ENCODE measurements at regions not wholly inside any gene's neighbourhood (a gene's known extent, or its start where the extent isn't known, plus 50 kb on each side); places are given as distances from the start of the nearest gene placed in this dataset.

DNA sequence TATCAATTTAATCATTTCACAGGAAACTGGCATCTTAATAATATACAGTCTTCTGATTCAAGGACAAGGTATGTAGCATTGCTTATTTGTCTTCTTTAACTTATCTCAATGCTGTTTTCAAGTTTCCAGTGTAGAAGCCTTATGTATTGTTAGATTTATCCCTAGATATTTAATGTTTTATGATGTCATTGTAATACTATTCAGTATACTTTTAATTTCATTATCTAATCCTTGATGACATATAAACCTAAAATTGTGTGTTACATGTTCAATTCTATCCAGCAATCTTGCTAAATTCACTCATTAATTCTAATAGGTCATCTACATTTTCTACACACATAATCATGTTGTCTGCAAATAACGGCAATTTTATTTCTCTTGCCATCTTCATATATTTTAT, 126.3 kb upstream of the SEC61G start:
- TF ChIP-seq, protein P1, sequence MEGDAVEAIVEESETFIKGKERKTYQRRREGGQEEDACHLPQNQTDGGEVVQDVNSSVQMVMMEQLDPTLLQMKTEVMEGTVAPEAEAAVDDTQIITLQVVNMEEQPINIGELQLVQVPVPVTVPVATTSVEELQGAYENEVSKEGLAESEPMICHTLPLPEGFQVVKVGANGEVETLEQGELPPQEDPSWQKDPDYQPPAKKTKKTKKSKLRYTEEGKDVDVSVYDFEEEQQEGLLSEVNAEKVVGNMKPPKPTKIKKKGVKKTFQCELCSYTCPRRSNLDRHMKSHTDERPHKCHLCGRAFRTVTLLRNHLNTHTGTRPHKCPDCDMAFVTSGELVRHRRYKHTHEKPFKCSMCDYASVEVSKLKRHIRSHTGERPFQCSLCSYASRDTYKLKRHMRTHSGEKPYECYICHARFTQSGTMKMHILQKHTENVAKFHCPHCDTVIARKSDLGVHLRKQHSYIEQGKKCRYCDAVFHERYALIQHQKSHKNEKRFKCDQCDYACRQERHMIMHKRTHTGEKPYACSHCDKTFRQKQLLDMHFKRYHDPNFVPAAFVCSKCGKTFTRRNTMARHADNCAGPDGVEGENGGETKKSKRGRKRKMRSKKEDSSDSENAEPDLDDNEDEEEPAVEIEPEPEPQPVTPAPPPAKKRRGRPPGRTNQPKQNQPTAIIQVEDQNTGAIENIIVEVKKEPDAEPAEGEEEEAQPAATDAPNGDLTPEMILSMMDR (IDR thresholded peaks at IDR 0.05; ENCODE audit: unreplicated experiment) = no peak
- ChIA-PET CTCF (no interaction called here), POLR2A (interaction anchor here (1.1 kb wide), 1 partner anchor 11 kb away, joined by 3 read pairs; no protein-coding TSS in a partner anchor)
- Mint-ChIP-seq H3K4me1 (ENCODE audit: insufficient read depth, unreplicated experiment) (no peaks in the 10 kb centered on the region), H3K27me3 (ENCODE audit: insufficient read depth, unreplicated experiment) (no peaks in the 10 kb centered on the region), H3K27ac (ENCODE audit: low read depth, unreplicated experiment) (no peak overlapping the region), H3K4me3 (ENCODE audit: unreplicated experiment) (no peak overlapping the region), H3K9me3 (ENCODE audit: unreplicated experiment) (no peaks in the 10 kb centered on the region), H3K36me3 (ENCODE audit: insufficient read depth, unreplicated experiment) (no peaks in the 10 kb centered on the region)
- intact Hi-C loops (cut with micrococcal nuclease) = no loop called here
- no TSS peak for BruUV-seq (replicated peaks)
- DNase-seq (ENCODE audit: unreplicated experiment) = no peak

GRCh38 chr7:54888067-54888733, 129.2 kb upstream of the SEC61G start:
- POLR2A ChIA-PET = no interaction called here
- Mint-ChIP-seq H3K36me3 (ENCODE audit: insufficient read depth, unreplicated experiment) (no peaks in the 10 kb centered on the region), H3K4me3 (ENCODE audit: unreplicated experiment) (no peak overlapping the region), H3K27ac (ENCODE audit: low read depth, unreplicated experiment) (no peak overlapping the region), H3K9me3 (ENCODE audit: unreplicated experiment) (no peaks in the 10 kb centered on the region), H3K4me1 (ENCODE audit: insufficient read depth, unreplicated experiment) (no peaks in the 10 kb centered on the region), H3K27me3 (ENCODE audit: insufficient read depth, unreplicated experiment) (no peaks in the 10 kb centered on the region)
- intact Hi-C loops (cut with micrococcal nuclease) = no loop called here
- TF ChIP-seq, protein P1 (IDR thresholded peaks at IDR 0.05; ENCODE audit: unreplicated experiment) = no peak
- no TSS peak for BruUV-seq (replicated peaks)
- no peak for DNase-seq (ENCODE audit: unreplicated experiment)
- CTCF ChIA-PET = interaction anchor here (0.7 to 2.1 kb wide), 3 partner anchors 10 to 49 kb away, joined by 4 to 8 read pairs (median 4); no protein-coding TSS in a partner anchor

GRCh38 chr7:54888734-54889082, 129.7 kb upstream of the SEC61G start:
- no TSS peak for BruUV-seq (replicated peaks)
- DNase-seq (ENCODE audit: unreplicated experiment) = no peak

DNA sequence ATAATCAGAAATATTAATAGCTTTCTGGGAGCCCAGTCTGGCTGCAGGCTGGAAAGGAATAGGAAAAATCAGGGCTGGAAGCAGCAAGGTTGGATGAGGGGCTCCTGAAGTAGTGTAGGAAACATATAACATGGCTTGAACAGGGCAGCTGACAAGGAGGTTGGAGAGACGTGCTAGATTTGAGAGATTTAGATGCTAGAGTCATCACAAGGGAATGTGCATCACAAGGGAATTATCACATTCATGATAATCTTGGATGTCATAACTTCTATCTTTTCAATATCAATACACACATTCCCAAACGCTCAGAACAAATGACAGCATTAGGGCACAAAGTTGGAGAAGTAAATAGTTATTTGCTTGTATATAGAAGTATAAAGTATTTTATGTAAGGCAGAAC, 120.9 kb upstream of the EGFR start:
- Mint-ChIP-seq H3K27ac (ENCODE audit: low read depth, unreplicated experiment) (no peak overlapping the region), H3K36me3 (ENCODE audit: insufficient read depth, unreplicated experiment) (no peaks in the 10 kb centered on the region), H3K27me3 (ENCODE audit: insufficient read depth, unreplicated experiment) (no peaks in the 10 kb centered on the region), H3K4me1 (ENCODE audit: insufficient read depth, unreplicated experiment) (peaks cover 5% of the 10 kb centered on the region), H3K4me3 (ENCODE audit: unreplicated experiment) (no peak overlapping the region), H3K9me3 (ENCODE audit: unreplicated experiment) (no peaks in the 10 kb centered on the region)
- TF ChIP-seq, protein P1 (IDR thresholded peaks at IDR 0.05; ENCODE audit: unreplicated experiment) = no peak
- DNase-seq (ENCODE audit: unreplicated experiment) = no peak
- BruUV-seq (replicated peaks) = no TSS peak
- ChIA-PET CTCF (interaction anchor here (1.1 to 1.2 kb wide), 2 partner anchors 16 to 33 kb away, joined by 3 read pairs; no protein-coding TSS in a partner anchor), POLR2A (no interaction called here)
- intact Hi-C loops (cut with micrococcal nuclease) = no loop called here

More at GRCh38 chr7:54888734-54889082, 129.7 kb upstream of the SEC61G start:
- no peak overlapping the region for H3K4me3 Mint-ChIP-seq (ENCODE audit: unreplicated experiment)
- TF ChIP-seq, protein P1 (IDR thresholded peaks at IDR 0.05; ENCODE audit: unreplicated experiment) = no peak
- POLR2A ChIA-PET = no interaction called here
- H3K36me3 Mint-ChIP-seq (ENCODE audit: insufficient read depth, unreplicated experiment) = no peaks in the 10 kb centered on the region
- intact Hi-C loops (cut with micrococcal nuclease) = no loop called here
- H3K27ac Mint-ChIP-seq (ENCODE audit: low read depth, unreplicated experiment) = no peak overlapping the region
- no peaks in the 10 kb centered on the region for H3K4me1 Mint-ChIP-seq (ENCODE audit: insufficient read depth, unreplicated experiment)
- no peaks in the 10 kb centered on the region for H3K9me3 Mint-ChIP-seq (ENCODE audit: unreplicated experiment)
- no peaks in the 10 kb centered on the region for H3K27me3 Mint-ChIP-seq (ENCODE audit: insufficient read depth, unreplicated experiment)
- CTCF ChIA-PET = interaction anchor here (0.7 to 1.0 kb wide), 2 partner anchors 11 to 50 kb away, joined by 4 read pairs; no protein-coding TSS in a partner anchor
